Tibial nerve (tissue), 4 donors: ENCODE measurements at regions not wholly inside any gene's neighbourhood (a gene's known extent, or its start where the extent isn't known, plus 50 kb on each side); places are given as distances from the start of the nearest gene placed in this dataset.

ENCODE experiments used
- DNase-seq, 2 donors: peaks; one replicate each; pipeline ENCODE4 v3.0.0-alpha.2; 2019; ENCODE audit warnings: low spot score in 2 of 2
- H3K27ac ChIP-seq, 4 donors: fragments of 200-600 bp; sonication (generic) in 3 of 4; one replicate each; pipeline ENCODE4 v1.5.1; 2017 to 2019; ENCODE audit warnings: mild to moderate bottlenecking in 1 of 4
- H3K27me3 ChIP-seq, 2 donors: fragments of 200-600 bp; sonication (generic) in 1 of 2; one replicate each; pipeline versions ENCODE4 v1.5.1 to v1.6.0; 2017 to 2019
- H3K36me3 ChIP-seq, 3 donors: fragments of 200-600 bp; sonication (generic); one replicate each; pipeline ENCODE4 v1.5.1; 2018 to 2019
- H3K4me1 ChIP-seq, 4 donors: fragments of 200-600 bp; sonication (generic) in 3 of 4; one replicate each; pipeline ENCODE4 v1.5.1; 2017 to 2019
- H3K4me3 ChIP-seq, 4 donors: fragments of 200-600 bp; sonication (generic) in 3 of 4; one replicate each; pipeline ENCODE4 v1.5.1; 2017 to 2019; ENCODE audit warnings: mild to moderate bottlenecking in 1 of 4, moderate library complexity in 1 of 4
- H3K9me3 ChIP-seq, 4 donors: fragments of 200-600 bp; sonication (generic) in 3 of 4; one replicate each; pipeline ENCODE4 v1.5.1; 2017 to 2019
- EP300 ChIP-seq, 2 donors: sonication (generic); formaldehyde crosslinking; IDR thresholded peaks; one replicate each; pipeline ENCODE4 v1.6.1; 2017; ENCODE audit warnings: antibody characterized with exemption in 2 of 2, mild to moderate bottlenecking in 1 of 2
- POLR2A ChIP-seq, 2 donors: fragments of 450-650 bp; IDR thresholded peaks; one replicate each; pipeline ENCODE4 v1.6.1; 2017; ENCODE audit warnings: antibody characterized with exemption in 2 of 2, mild to moderate bottlenecking in 2 of 2, moderate library complexity in 2 of 2
- WGBS, 2 donors: methylation state at CpG; one replicate each; pipeline ENCODE4 v1.1.5; 2018; 5-methylcytosine and 5-hydroxymethylcytosine counted together
- TF ChIP-seq, protein P1 (sequence below), 5 experiments: fragments of 200-600 bp in 3 of 5; fragments of 450-650 bp in 2 of 5; sonication (generic) in 3 of 5; IDR thresholded peaks; one replicate each; pipeline ENCODE4 v1.5.1; 2016 to 2019; ENCODE audit warnings: antibody characterized with exemption in 5 of 5, mild to moderate bottlenecking in 3 of 5, moderate library complexity in 2 of 5

DNA sequence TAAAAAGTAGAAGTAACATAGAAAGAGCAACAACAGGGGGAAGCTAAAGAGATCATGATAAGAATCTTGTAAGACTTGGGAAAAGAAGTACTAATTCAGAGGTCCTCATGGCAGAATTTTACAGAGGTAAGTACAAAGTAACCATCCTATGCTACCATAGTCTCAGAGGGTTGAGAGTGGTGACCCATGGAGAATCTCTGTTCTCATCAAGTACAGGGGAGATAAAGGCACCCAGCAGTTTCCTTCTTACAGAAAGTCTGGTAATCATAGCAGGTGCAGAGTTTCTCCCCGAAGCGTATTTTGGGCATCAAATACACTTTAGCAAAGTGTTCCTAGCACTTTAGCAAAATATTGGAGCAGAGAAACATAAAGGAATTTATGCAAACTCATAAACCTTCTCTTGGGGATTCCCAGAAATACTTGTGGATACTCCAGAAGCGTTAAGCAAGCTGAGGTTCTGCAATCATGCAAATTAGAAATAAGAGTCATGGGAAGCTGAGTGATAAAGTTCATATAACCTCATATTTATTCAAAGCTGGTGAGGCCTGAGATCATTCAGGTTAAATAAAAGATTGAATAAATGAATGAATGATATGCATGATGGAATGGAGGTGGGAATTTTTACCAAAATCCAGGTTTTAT lies 101.0 kb upstream of the SMC2 start:
- 65 to 70% methylated on average over 3 of the region's 3 CpGs for WGBS, 2 donors
- TF ChIP-seq, protein P1, sequence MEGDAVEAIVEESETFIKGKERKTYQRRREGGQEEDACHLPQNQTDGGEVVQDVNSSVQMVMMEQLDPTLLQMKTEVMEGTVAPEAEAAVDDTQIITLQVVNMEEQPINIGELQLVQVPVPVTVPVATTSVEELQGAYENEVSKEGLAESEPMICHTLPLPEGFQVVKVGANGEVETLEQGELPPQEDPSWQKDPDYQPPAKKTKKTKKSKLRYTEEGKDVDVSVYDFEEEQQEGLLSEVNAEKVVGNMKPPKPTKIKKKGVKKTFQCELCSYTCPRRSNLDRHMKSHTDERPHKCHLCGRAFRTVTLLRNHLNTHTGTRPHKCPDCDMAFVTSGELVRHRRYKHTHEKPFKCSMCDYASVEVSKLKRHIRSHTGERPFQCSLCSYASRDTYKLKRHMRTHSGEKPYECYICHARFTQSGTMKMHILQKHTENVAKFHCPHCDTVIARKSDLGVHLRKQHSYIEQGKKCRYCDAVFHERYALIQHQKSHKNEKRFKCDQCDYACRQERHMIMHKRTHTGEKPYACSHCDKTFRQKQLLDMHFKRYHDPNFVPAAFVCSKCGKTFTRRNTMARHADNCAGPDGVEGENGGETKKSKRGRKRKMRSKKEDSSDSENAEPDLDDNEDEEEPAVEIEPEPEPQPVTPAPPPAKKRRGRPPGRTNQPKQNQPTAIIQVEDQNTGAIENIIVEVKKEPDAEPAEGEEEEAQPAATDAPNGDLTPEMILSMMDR (IDR thresholded peaks at IDR 0.05), result no peak
- no peak for TF ChIP-seq EP300 (IDR thresholded peaks at IDR 0.05)
- no peak for TF ChIP-seq POLR2A (IDR thresholded peaks at IDR 0.05)
- Histone ChIP-seq H3K4me1 (no peaks in the 10 kb centered on the region), H3K27me3 (no peaks in the 10 kb centered on the region), H3K9me3 (no peaks in the 10 kb centered on the region), H3K4me3 (no peak overlapping the region), H3K36me3 (no peaks in the 10 kb centered on the region), H3K27ac (no peak overlapping the region)
- DNase-seq, result no peak

DNA sequence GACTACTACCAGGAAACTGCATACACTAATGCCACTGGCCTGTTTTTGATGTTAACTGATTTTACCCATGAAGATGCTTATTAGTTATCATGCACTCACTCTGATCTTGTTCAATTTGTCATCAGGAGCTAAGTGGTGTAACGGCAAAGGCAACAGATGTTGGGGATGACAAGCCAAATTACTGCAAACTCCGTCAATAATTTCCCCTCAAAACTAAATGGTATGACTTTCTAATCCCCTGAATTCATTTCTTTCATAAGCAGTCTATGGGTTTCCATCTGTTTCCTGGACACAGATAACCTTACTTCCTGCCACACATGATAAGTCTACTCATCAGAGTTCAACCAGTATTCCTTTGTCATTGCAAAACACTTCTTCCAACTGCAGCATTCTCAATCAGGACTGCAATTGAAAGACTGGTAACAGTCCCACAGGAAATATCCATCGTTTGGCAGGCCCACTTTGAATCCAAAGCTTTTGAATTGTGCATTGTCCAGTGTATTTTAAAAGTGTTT lies 96.2 kb upstream of the SMC2 start:
- WGBS, 2 donors, result 57 to 72% methylated on average over 3 of the region's 3 CpGs
- TF ChIP-seq, protein P1 (IDR thresholded peaks at IDR 0.05), result no peak
- no peak for TF ChIP-seq EP300 (IDR thresholded peaks at IDR 0.05)
- no peak for TF ChIP-seq POLR2A (IDR thresholded peaks at IDR 0.05)
- H3K27me3 ChIP-seq, result no peaks in the 10 kb centered on the region
- no peak overlapping the region for H3K27ac ChIP-seq
- no peak for DNase-seq
- H3K4me3 ChIP-seq, result no peak overlapping the region
- no peaks in the 10 kb centered on the region for H3K4me1 ChIP-seq
- H3K9me3 ChIP-seq, result no peaks in the 10 kb centered on the region
- H3K36me3 ChIP-seq, result no peaks in the 10 kb centered on the region

DNA sequence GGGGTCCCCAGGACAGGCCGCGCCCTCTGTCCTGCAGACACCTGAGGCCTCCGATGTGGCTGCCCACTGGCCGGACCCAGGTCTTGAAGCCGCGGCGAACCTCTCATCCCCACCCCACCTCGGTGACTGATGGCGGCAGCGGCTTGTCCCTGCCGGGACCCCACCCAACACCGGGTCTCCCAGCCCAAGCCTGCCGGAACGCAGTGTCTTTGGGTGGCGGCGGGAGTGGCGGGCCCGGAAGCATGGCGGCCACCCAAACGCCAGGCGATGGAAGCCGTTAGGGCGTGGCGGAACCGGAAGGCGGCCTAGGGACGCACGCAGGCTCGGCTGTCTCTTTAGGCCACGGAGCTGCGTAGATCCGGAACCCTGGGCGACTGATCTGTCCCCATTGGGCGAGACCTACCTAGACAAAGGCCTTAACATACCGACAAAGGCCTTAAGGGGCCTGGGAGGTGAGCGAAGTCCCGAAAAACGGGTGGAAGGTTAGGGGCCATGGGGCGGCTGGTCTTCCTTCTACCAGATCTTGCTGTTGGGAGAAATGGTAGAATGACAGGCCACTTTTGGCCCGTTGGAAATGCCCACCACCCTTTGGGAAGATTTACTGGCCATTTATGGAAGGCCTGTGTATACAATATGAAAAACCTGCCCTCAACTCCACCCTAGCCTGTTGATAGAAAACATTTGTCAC lies 94.6 kb upstream of the SMC2 start:
- Histone ChIP-seq H3K4me3 (no peak overlapping the region), H3K9me3 (no peaks in the 10 kb centered on the region), H3K36me3 (no peaks in the 10 kb centered on the region), H3K27me3 (no peaks in the 10 kb centered on the region), H3K27ac (no peak overlapping the region), H3K4me1 (no peaks in the 10 kb centered on the region)
- 96% methylated on average over 40 of the region's 40 CpGs for WGBS, 2 donors
- no peak for DNase-seq
- TF ChIP-seq POLR2A (IDR thresholded peaks at IDR 0.05) (no peak), EP300 (IDR thresholded peaks at IDR 0.05) (no peak)
- TF ChIP-seq, protein P1 (IDR thresholded peaks at IDR 0.05), result no peak

DNA sequence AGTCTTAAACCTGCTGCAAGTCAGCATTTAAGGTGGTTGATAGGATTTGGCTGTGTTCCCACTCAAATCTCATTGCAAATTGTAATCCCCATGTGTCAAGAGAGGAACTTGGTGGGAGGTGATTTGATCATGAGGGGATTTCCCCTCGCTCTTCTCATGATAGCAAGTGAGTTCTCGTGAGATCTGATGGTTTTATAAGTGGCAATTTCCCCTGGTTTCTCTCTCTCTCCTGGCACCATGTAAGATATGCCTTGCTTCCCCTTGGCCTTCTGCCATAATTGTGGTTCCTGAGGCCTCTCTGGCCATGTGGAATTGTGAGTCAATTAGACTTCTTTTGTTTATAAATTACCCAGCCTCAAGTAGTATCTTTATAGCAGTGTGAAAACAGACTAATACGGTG lies 84.3 kb upstream of the SMC2 start:
- WGBS, 2 donors, result 32 to 37% methylated on average over 3 of the region's 3 CpGs
- H3K36me3 ChIP-seq, result no peaks in the 10 kb centered on the region
- H3K4me3 ChIP-seq, result no peak overlapping the region
- no peak overlapping the region for H3K27ac ChIP-seq
- DNase-seq, result no peak
- no peaks in the 10 kb centered on the region for H3K9me3 ChIP-seq
- no peaks in the 10 kb centered on the region for H3K27me3 ChIP-seq
- H3K4me1 ChIP-seq, result no peaks in the 10 kb centered on the region
- TF ChIP-seq, protein P1 (IDR thresholded peaks at IDR 0.05), result no peak
- TF ChIP-seq EP300 (IDR thresholded peaks at IDR 0.05) (no peak), POLR2A (IDR thresholded peaks at IDR 0.05) (no peak)

DNA sequence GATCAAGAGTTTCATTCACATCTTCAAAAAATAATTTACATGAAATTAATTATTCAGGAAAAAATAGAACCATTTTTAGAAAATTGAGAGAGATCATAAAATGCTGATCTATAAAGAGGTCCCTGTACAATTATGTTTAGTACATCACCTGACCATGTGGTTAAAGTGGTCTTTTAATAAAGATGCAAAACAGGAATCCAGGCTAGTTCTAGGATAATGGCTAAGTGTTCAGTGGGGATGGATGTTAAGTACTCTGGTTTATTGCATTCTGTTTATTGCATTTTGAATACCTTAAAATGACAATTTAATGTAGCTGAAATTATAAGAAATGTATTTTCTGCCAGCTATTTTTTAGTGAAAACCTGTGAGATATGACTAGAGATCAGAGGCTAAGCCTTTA lies 72.0 kb upstream of the SMC2 start:
- no peaks in the 10 kb centered on the region for H3K4me1 ChIP-seq
- TF ChIP-seq POLR2A (IDR thresholded peaks at IDR 0.05) (no peak), EP300 (IDR thresholded peaks at IDR 0.05) (no peak)
- TF ChIP-seq, protein P1 (IDR thresholded peaks at IDR 0.05), result no peak

More for the DNA sequence above, 72.0 kb upstream of the SMC2 start:
- no peak for DNase-seq
- no peaks in the 10 kb centered on the region for H3K9me3 ChIP-seq
- H3K27ac ChIP-seq, result no peak overlapping the region
- H3K36me3 ChIP-seq, result no peaks in the 10 kb centered on the region
- no peak overlapping the region for H3K4me3 ChIP-seq
- no peaks in the 10 kb centered on the region for H3K27me3 ChIP-seq
